K562 (cell line): ENCODE measurements at regions not wholly inside any gene's neighbourhood (a gene's known extent, or its start where the extent isn't known, plus 50 kb on each side); places are given as distances from the start of the nearest gene placed in this dataset.

ENCODE experiments used
- ARNT ChIP-seq, 2 experiments: fragments of 450-650 bp; IDR thresholded peaks; 2 replicates each; pipeline ENCODE4 v1.6.1; 2016; ENCODE audit warnings: mild to moderate bottlenecking in 1 of 2
- E2F8 ChIP-seq: fragments of 450-650 bp; IDR thresholded peaks from 2 replicates; pipeline ENCODE4 v1.7.1; 2018; ENCODE audit warnings: mild to moderate bottlenecking, low read depth; ENCODE audit not compliant: partially characterized antibody
- ELF4 ChIP-seq: fragments of 450-650 bp; formaldehyde crosslinking; IDR thresholded peaks from 2 replicates; pipeline ENCODE4 v1.4.0; 2022; ENCODE audit warnings: missing genetic modification characterization
- ILF3 ChIP-seq: fragments of 450-650 bp; IDR thresholded peaks from 2 replicates; pipeline ENCODE4 v1.6.1; 2018; ENCODE audit warnings: antibody characterized with exemption, mild to moderate bottlenecking, moderate library complexity, borderline replicate concordance
- MEF2D ChIP-seq: conservative IDR thresholded peaks from 2 replicates; pipeline ENCODE4 v1.6.1; 2016; ENCODE audit warnings: low read depth, missing genetic modification characterization, missing compliant biosample characterization
- PHF8 ChIP-seq: fragments of 200-600 bp; sonication (generic); IDR thresholded peaks from 2 replicates; pipeline ENCODE4 v1.6.1; 2012; ENCODE audit warnings: mixed run types, mild to moderate bottlenecking, inconsistent platforms, low read length, moderate library complexity, borderline replicate concordance
- POLR2AphosphoS2 ChIP-seq: IDR thresholded peaks from 2 replicates; pipeline ENCODE4 v1.6.1; 2012; ENCODE audit warnings: low read length, improper control_type of control experiment
- PREB ChIP-seq: sonication (generic); formaldehyde crosslinking; IDR thresholded peaks from 2 replicates; pipeline ENCODE4 v1.8.1; 2023; ENCODE audit warnings: mild to moderate bottlenecking, missing genetic modification reagents
- SMAD2 ChIP-seq: fragments of 150-350 bp; IDR thresholded peaks from 2 replicates; pipeline ENCODE4 v1.6.1; 2014; ENCODE audit warnings: low read depth, mild to moderate bottlenecking, low read length
- ZFPM2 ChIP-seq: fragments of 250-450 bp; sonication (Bioruptor Pico); IDR thresholded peaks from 2 replicates; pipeline ENCODE4 v1.5.1; 2022; ENCODE audit warnings: mild to moderate bottlenecking
- TF ChIP-seq, protein P1 (sequence below): fragments of 450-650 bp; formaldehyde crosslinking; IDR thresholded peaks from 2 replicates; pipeline ENCODE4 v1.4.0; 2020; ENCODE audit warnings: mild to moderate bottlenecking
- TF ChIP-seq, protein P2 (sequence below), 3 experiments: IDR thresholded peaks in 2 of 3; conservative IDR thresholded peaks in 1 of 3; 2 replicates each; pipeline ENCODE4 v1.5.1; 2011 to 2012; ENCODE audit warnings: low read length in 3 of 3, mild to moderate bottlenecking in 3 of 3, control low read depth in 2 of 3, improper control_type of control experiment in 1 of 3, inconsistent platforms in 1 of 3, low read depth in 1 of 3, mixed read lengths in 1 of 3, moderate library complexity in 1 of 3; ENCODE audit not compliant: insufficient read depth in 2 of 3

DNA sequence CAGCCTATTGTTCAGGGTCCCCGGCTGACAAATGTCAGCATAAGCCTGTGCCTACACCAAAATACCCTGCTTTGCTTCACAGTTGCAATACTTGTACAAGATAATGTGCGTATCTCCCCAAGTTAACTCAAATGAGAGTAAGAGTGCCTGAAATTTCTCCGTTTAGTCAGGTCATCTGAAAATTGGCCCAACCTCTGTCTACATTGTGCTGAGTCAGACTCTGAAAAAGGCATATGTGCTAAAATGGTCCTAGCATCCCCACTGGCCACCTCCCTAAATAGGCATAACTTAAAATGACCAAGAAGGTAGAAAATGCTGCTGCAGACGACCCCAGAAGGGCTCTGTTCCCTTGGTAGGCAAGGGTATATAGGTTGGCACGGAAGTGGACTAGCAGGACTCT is 1653.8 kb upstream of the DDX18 start:
- no peak for TF ChIP-seq ARNT (IDR thresholded peaks at IDR 0.05)
- TF ChIP-seq POLR2AphosphoS2: no peak
- no peak for TF ChIP-seq PREB (CRISPR knock-in tag)
- no peak for TF ChIP-seq ELF4 (CRISPR knock-in tag)
- no peak for TF ChIP-seq PHF8
- no peak for TF ChIP-seq MEF2D (tag)
- no peak for TF ChIP-seq ZFPM2 (CRISPR knock-in tag)
- TF ChIP-seq, protein P1, sequence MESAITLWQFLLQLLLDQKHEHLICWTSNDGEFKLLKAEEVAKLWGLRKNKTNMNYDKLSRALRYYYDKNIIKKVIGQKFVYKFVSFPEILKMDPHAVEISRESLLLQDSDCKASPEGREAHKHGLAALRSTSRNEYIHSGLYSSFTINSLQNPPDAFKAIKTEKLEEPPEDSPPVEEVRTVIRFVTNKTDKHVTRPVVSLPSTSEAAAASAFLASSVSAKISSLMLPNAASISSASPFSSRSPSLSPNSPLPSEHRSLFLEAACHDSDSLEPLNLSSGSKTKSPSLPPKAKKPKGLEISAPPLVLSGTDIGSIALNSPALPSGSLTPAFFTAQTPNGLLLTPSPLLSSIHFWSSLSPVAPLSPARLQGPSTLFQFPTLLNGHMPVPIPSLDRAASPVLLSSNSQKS: no peak
- TF ChIP-seq, protein P2, sequence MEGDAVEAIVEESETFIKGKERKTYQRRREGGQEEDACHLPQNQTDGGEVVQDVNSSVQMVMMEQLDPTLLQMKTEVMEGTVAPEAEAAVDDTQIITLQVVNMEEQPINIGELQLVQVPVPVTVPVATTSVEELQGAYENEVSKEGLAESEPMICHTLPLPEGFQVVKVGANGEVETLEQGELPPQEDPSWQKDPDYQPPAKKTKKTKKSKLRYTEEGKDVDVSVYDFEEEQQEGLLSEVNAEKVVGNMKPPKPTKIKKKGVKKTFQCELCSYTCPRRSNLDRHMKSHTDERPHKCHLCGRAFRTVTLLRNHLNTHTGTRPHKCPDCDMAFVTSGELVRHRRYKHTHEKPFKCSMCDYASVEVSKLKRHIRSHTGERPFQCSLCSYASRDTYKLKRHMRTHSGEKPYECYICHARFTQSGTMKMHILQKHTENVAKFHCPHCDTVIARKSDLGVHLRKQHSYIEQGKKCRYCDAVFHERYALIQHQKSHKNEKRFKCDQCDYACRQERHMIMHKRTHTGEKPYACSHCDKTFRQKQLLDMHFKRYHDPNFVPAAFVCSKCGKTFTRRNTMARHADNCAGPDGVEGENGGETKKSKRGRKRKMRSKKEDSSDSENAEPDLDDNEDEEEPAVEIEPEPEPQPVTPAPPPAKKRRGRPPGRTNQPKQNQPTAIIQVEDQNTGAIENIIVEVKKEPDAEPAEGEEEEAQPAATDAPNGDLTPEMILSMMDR (IDR thresholded peaks at IDR 0.05 in 2 of 3, conservative IDR thresholded peaks at IDR 0.05 in 1 of 3; ENCODE audit: insufficient read depth in 2 of 3, low read depth in 1 of 3, low read length in 3 of 3): no peak
- TF ChIP-seq E2F8: no peak
- no peak for TF ChIP-seq SMAD2
- no peak for TF ChIP-seq ILF3
